Left lung (tissue), 4 donors: ENCODE measurements at regions not wholly inside any gene's neighbourhood (a gene's known extent, or its start where the extent isn't known, plus 50 kb on each side); places are given as distances from the start of the nearest gene placed in this dataset.

Experiments used
- ATAC-seq: fragments of 200-7000 bp; cut with Tn5 transposase; one replicate; pipeline ENCODE4 v1.9.1; 2020; ENCODE audit warnings: moderate library complexity
- DNase-seq, 4 donors: peaks; one replicate each; pipeline ENCODE4 v3.0.0-alpha.2; 2013 to 2020
- H3K27ac ChIP-seq, 2 donors: fragments of 200-600 bp; sonication (generic) in 1 of 2; one replicate each; pipeline versions ENCODE4 v1.5.0 to v1.8.0; 2020 to 2021
- H3K27me3 ChIP-seq, 2 donors: fragments of 200-600 bp; sonication (generic) in 1 of 2; one replicate each; pipeline versions ENCODE4 v1.5.0 to v1.8.0; 2020 to 2021
- H3K36me3 ChIP-seq, 2 donors: fragments of 200-600 bp; sonication (generic) in 1 of 2; one replicate each; pipeline versions ENCODE4 v1.5.0 to v1.8.0; 2020 to 2021
- H3K4me1 ChIP-seq, 2 donors: fragments of 200-600 bp; one replicate each; pipeline ENCODE4 v1.8.0; 2021
- H3K4me3 ChIP-seq, 2 donors: fragments of 200-600 bp; sonication (generic) in 1 of 2; one replicate each; pipeline versions ENCODE4 v1.5.0 to v1.8.0; 2020 to 2021; ENCODE audit warnings: mild to moderate bottlenecking in 1 of 2
- H3K9me3 ChIP-seq, 2 donors: fragments of 200-600 bp; sonication (generic) in 1 of 2; one replicate each; pipeline versions ENCODE4 v1.5.0 to v1.8.0; 2020 to 2021
- CTCF ChIP-seq, 2 donors: fragments of 200-600 bp; sonication (generic) in 1 of 2; IDR thresholded peaks; one replicate each; pipeline versions ENCODE4 v1.5.0 to v1.8.0; 2021; ENCODE audit warnings: antibody characterized with exemption in 2 of 2
- intact Hi-C, 2 donors: fragments of 100-400 bp; cut with DNase I; formaldehyde crosslinking; loops; one replicate each; pipeline versions ENCODE4 v1.11.2 to v1.14.2; 2022
- donor health status: DM: no; HTN: yes; CAD: no.
- donor health status: DM: no; HTN: no; CAD: no.

DNA sequence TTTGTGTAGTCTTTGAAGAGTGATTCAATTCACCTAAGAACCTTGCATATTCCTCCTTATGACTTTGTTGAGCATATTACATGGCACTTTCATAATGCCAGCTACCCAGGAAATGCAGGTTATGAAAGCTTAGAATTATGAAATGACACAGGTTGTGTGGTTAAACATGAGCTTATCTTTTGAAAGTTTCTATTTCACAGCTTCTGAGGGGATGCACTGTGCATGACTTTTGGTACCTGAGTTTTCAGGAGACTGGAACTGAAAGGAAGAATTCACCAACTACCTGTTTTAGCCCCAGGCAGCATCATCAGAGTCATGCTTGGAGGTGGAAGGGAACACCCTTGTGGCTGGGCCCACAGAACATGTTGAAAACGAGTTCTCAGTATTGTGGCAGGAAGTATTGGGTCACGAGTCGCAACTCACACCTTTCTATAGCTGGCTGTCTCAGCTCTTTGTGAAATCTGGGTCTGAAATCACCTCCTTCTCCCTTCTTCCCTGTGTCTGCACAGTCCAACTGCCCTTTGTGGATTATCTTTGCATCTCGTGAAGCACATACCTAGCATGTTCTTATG is 228.2 kb downstream of the PTEN start:
- H3K9me3 ChIP-seq, result no peaks in the 10 kb centered on the region
- TF ChIP-seq CTCF (IDR thresholded peaks at IDR 0.05), result no peak
- no peaks in the 10 kb centered on the region for H3K27me3 ChIP-seq
- no peak overlapping the region for H3K4me3 ChIP-seq
- ATAC-seq (no peak), DNase-seq (peak in 1 of 4 donors; percentile 53)
- H3K36me3 ChIP-seq, result no peaks in the 10 kb centered on the region
- peak overlapping the region; percentile 20 to 91 for H3K27ac ChIP-seq
- intact Hi-C loops, result no loop called here
- H3K4me1 ChIP-seq, result peaks cover 0 to 42% of the 10 kb centered on the region in 2 donors

DNA sequence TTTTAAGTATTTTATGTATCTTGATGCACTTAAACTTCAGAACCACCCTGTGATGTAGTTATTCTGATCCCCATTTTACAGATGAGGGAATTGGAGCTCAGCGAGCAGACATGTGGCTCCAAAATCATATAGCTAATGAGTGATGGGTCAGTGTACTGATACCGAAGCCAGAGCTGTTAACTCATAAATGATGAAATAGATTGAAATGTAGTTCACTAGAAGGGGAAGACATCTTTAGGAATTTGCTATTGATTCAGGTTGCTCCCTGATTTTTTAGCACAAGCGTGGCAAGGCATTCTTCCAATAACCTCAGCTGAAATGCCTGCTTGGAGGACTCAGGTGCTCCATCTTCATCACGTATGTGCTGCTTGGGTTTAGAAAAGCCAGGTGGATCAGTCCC is 228.8 kb downstream of the PTEN start:
- intact Hi-C loops, result no loop called here
- H3K4me1 ChIP-seq, result peaks cover 0 to 48% of the 10 kb centered on the region in 2 donors
- no peak for DNase-seq
- no peaks in the 10 kb centered on the region for H3K36me3 ChIP-seq
- no peak for ATAC-seq
- H3K27ac ChIP-seq, result peak overlapping the region in 1 of 2 donors; percentile 91
- no peaks in the 10 kb centered on the region for H3K27me3 ChIP-seq
- H3K9me3 ChIP-seq, result no peaks in the 10 kb centered on the region
- no peak for TF ChIP-seq CTCF (IDR thresholded peaks at IDR 0.05)
- H3K4me3 ChIP-seq, result no peak overlapping the region

DNA sequence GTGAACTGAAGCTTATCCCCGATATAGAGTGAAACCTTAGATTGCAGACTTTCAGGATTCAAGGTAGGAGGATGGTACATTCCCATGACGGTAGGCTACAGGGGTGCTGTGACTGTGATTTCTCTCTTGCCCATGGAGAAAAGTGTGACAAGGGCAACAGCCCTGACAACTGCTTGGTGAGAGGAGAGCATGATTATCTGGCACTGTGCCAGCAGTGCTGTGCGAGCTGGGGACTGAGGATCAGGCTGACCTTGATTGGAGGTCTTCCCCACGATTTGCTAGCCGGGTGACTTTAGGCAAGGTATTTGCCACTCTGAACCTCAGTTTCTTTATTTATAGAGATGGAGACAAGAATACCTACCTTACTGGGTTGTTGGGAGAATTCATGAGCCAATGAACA is 229.5 kb downstream of the PTEN start:
- Histone ChIP-seq H3K36me3 (no peaks in the 10 kb centered on the region), H3K9me3 (no peaks in the 10 kb centered on the region), H3K4me3 (no peak overlapping the region), H3K27me3 (no peaks in the 10 kb centered on the region), H3K4me1 (peaks cover 0 to 55% of the 10 kb centered on the region in 2 donors), H3K27ac (peak overlapping the region in 1 of 2 donors; percentile 91)
- intact Hi-C loops, result no loop called here
- DNase-seq (no peak), ATAC-seq (no peak)
- TF ChIP-seq CTCF (IDR thresholded peaks at IDR 0.05), result no peak

- ATAC-seq (no peak), DNase-seq (no peak)
- Histone ChIP-seq H3K9me3 (no peaks in the 10 kb centered on the region), H3K36me3 (no peaks in the 10 kb centered on the region), H3K27me3 (no peaks in the 10 kb centered on the region), H3K27ac (peak overlapping the region in 1 of 2 donors; percentile 55), H3K4me3 (no peak overlapping the region), H3K4me1 (peaks cover 0 to 57% of the 10 kb centered on the region in 2 donors)
- TF ChIP-seq CTCF (IDR thresholded peaks at IDR 0.05), result no peak
- intact Hi-C loops, result no loop called here
Measured at GRCh38 chr10:88094795-88095194, 231.4 kb downstream of the PTEN start.

DNA sequence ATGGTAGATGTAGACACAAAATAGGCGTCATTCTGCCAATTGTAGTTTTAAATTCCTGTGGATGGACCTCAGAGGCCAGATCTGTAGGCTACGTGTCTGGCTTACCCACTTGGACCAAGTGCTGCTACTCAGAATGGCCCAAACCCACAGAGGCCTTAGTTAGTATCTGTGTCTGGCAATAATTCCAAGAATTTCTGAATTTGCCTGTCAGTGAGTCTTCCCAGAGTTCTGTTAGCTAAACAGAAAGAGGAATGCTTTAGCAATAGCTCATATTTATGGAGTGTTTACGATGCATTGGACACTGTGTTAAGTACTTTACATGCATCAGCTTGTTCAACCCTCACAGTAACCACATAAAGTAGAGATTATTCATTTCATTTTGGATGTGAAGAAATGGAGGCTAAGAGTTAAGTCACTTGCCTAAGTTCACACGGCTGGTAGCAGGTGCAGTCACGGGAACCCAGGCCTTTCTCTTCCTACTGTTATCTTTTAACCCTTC is 231.8 kb downstream of the PTEN start:
- intact Hi-C loops, result no loop called here
- ATAC-seq, result peak; percentile 47
- TF ChIP-seq CTCF (IDR thresholded peaks at IDR 0.05), result no peak
- H3K36me3 ChIP-seq, result no peaks in the 10 kb centered on the region
- H3K4me3 ChIP-seq, result no peak overlapping the region
- H3K4me1 ChIP-seq, result peaks cover 0 to 52% of the 10 kb centered on the region in 2 donors
- peak in 1 of 4 donors; percentile 39 for DNase-seq
- no peaks in the 10 kb centered on the region for H3K27me3 ChIP-seq
- no peaks in the 10 kb centered on the region for H3K9me3 ChIP-seq
- peak overlapping the region in 1 of 2 donors; percentile 55 for H3K27ac ChIP-seq
